HG03460 (cell line): ENCODE measurements at regions not wholly inside any gene's neighbourhood (a gene's known extent, or its start where the extent isn't known, plus 50 kb on each side); places are given as distances from the start of the nearest gene placed in this dataset.

Experiments
- ATAC-seq: cut with Tn5 transposase; IDR thresholded peaks from one replicate; pipeline ENCODE4 v1.9.1; 2021; ENCODE audit not compliant: unreplicated experiment

GRCh38 chr7:69464035-69464434 is 134.2 kb upstream of the AUTS2 start:
- ATAC-seq, result no peak

DNA sequence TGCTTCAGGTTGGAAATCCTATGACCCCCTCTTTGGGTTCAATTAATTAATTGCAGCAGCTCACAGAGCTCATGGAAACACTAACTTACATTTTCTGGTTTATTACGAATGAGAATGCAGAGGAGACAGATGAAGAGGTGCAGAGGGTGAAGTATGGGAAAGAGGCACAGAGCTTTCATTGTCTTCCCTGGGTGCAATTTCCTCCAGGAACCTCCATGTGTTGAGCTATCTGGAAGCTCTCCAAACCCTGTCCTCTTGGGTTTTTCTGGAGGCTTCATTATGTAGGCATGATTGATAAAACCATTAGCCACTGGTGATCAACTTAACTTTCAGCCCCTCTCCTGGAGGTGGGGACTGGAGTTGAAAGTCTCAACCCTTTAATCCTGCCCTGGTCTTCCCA is 133.0 kb upstream of the AUTS2 start:
- ATAC-seq, result no peak

DNA sequence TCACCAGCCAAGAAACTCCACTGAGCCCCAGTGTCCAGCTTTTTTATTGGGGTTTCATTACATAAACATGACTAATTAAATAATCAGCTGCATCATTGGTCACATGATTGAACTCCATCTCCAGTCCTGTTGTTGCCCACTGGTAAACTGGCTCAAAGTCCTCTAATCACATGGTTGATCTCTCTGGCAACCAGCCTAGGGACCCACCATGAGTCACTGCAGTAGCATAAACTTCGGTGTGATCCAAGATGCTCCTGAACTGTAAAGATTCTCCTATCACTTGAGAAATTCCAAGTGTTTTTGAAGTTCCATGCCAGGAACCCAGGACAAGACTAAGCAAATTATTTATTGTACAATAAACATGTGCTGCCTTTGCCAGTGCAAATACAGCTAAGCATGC is 130.4 kb upstream of the AUTS2 start:
- ATAC-seq, result no peak

DNA sequence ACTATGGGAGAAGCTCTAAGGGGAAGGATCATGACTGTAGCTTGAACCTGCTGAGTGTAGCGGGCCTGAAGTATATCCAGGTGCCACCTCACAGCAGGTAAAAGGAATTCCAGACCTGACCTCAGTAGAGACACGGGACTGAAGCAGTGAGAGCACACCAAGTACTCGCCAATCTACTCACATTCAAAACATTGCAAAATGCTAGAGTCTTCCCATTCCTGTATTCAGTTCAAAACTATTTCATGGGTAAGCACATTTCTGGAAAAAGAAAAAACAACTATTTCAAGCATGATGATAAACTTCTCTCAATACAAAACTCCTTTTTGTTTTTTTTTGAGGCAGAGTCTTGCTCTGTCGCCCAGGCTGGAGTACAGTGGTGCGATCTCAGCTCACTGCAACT is 121.9 kb upstream of the AUTS2 start:
- ATAC-seq, result no peak

- ATAC-seq, result no peak
These were observed 115.6 kb upstream of the AUTS2 start for GRCh38 chr7:69482676-69483075.

GRCh38 chr7:69489533-69489932 is 108.7 kb upstream of the AUTS2 start:
- no peak for ATAC-seq

- ATAC-seq, result no peak
These were observed 99.6 kb upstream of the AUTS2 start for GRCh38 chr7:69498671-69499070.

DNA sequence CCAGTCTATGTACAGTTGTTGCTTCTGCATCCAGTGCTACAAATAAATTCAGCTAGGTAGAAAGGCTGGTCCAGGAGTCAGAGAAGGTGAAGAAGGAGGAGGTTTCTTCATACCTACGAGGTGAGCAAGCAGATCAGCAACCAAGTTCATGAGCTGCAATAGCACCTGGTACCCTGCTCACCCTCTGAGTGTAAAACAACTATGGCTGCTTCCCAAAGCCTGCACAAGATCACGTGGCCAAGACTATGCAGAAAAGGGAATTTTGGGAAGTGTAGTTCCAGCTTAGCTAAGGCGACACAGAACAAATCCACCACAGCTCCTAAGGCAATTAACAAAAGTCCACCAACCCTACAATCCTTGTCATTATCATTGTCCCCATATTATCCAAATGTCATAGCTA is 95.9 kb upstream of the AUTS2 start:
- no peak for ATAC-seq

- no peak for ATAC-seq
These were observed 93.4 kb upstream of the AUTS2 start for GRCh38 chr7:69504733-69505420.

DNA sequence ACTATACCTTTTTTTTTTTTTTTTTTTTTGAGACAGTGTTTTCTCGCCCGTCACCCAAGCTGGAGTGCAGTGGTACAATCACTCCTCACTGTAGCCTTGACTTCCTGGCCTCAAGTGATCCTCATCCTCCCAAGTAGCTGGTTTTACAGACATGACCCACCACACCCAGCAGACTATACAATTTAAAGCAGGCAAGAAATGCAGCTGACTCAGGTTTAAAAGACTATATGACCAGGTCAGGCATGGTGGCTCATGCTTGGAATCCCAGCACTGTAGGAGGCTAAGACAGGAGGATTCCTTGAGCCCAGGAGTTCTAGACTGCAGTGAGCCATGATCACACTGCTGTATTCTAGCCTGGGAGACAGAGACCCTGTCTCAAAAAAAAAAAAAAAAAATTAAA is 89.5 kb upstream of the AUTS2 start:
- ATAC-seq, result no peak

GRCh38 chr7:69510114-69510513 is 88.2 kb upstream of the AUTS2 start:
- ATAC-seq, result no peak

DNA sequence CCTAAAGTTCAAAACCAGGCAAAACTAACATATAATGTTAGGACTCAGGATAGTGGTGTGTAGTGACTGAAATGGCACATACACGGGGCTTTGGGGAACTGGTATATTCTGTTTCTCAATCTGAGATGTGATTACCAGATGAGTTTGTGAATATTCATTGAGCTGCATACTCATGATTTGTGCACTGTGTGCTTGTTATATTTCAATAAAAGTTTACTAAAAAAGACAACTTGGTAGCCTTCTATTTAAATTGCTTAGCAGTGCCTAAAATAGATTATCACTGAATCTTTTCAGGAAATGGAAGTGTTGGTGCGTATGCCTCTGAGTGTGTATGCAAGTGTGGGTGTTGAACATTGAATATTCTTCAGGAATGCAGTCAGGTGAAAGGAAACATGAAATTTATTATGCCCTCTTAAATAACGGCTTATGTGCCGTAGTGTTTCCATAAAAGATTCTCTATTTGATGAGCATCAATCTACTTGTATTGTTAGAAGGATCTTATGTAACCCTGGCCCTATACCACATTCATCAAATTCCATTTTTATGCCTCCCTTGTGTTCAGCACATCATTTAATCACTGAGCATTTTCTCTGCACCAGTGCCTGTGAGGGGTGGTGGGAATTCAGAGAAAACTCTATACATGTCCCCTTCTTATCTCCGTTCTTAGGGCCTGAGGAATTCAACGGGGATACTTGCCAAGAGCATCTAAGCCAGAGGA is 82.6 kb upstream of the AUTS2 start:
- no peak for ATAC-seq

DNA sequence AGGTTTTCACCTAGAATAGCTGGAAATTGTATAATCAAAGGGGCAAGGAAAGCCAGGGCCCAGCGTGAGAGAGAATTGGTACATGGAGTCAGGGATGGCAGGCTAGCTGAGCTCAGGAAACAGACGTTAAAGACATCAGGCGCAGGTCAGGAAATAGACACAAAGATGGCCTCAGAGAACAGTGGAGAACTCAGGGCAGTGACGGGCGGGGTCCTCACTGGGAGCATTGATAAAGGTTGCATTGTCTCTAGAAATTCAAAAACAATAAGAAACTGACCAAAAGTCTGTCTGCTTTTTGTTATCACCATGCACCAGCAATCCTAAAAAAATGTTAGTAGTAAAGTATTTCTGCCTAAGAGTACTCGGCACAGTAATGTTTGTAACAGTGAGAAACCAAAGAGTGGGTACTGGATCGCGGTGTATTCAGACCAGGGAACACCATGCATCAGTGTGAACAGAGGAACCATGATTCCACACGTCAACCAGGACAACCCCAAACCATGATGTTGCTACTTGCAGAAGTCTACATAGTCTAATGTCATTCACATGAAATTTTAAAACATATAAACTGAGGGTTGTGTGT is 81.9 kb upstream of the AUTS2 start:
- no peak for ATAC-seq

DNA sequence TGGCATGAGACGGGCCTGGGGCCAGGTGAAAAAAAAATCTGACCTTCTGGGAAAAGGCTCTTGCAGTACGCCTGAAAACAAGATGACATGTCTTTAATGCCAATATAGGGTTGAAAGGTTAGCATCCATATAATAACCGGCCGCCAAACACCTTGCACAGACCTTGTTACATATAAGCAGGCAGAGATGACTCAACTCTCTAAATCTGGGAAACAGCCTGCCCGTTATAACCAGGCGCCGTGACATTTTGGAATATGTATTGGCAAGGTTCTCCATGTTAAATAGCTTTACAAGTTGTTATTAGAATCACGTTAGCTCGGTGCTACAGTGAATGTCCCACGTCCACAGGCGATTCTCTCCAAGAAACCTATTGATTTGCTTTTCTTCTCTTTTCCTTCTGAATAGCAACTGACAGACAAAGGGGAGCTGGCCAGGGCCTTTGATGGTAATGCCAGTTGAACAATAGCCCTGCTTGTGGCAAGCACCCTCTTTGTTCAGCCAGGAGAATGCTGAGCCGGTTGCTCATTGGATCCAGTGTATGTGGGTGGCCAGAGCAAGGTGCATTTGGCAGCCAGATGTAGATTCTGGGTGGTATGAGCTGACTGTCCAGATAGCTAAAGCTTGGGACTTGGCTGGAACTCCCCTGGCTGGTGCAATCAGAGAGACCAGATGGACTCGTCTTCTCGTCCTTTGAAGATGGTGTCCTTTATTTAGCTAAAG is 80.1 kb upstream of the AUTS2 start:
- no peak for ATAC-seq

GRCh38 chr7:69518705-69519077 is 79.6 kb upstream of the AUTS2 start:
- ATAC-seq, result no peak

- ATAC-seq, result no peak
These were observed 71.7 kb upstream of the AUTS2 start for GRCh38 chr7:69526570-69526969.

DNA sequence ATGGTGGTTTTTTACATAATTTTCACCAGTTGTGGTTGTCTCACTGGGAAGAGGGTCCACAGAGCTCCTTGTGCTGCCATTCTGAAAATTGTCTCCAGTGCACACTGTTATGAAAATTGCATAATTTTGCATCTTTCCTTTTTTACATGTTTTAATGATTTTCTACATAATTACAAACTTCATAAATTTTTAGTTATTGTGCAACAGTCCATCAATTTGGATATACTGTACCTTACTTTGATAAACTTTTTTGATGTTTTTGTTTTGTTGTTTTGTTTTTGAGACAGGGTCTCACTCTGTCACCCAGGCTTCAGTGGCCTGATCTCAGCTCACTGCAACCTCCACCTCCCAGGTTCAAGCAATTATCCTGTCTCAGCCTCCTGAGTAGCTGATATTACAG is 70.6 kb upstream of the AUTS2 start:
- no peak for ATAC-seq

DNA sequence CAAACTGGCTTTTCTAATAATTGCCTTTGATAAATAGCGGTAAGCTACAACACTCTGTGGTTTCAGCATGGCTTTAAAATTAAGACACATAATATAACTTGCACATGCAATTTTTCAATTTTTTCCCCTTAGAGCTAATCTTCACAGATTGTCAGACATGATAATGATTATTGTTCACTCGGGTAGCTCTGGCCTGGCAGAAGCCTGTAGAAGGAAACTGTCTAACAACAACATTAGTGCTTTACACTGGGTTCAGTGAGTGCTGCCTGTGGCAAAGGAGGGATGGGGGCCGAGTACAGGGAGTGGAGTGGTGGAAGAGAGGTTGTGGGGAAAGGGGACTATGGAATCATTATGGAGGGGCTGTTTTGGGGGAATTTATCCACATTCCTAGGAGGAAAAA is 67.2 kb upstream of the AUTS2 start:
- no peak for ATAC-seq

GRCh38 chr7:69534461-69535041 is 63.7 kb upstream of the AUTS2 start:
- no peak for ATAC-seq

GRCh38 chr7:69537691-69538090 is 60.6 kb upstream of the AUTS2 start:
- no peak for ATAC-seq

DNA sequence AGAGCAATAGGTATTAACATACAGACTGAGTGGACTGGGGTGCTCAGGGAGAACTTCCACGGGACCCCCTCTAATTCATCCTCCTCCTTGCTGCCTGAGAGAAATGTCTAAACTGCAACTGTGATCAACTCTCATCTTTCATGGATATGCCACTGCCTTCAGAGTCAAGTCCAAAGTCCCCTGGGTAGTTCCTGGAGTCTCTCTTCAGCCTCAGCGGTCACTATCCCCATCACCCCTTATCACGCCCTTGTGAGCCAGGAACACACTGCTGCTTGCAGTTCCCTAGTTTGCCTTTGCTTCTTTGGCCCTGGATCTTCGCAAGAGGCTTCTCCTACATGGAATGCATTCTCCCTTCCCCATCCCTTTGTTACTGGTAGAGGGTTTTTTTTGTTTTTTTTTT is 58.7 kb upstream of the AUTS2 start:
- no peak for ATAC-seq

DNA sequence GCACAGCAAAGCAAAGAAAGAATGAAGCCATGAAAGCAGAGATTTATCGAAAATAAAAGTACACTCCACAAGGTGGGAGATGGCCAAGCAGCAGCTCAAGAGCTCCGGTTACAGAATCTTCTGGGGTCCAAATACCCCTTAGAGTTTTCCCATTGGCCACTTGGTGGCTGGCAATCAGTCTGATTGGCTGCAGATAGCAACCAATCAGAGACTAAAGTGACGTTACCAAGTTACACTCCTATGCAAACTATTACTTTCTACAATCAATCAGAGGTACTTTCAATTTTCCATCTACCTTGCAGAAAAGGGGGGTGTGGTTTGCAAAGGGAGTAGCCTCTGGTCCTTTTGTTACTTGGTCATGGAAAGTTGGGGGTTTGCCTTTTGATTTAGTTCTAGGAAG is 58.0 kb upstream of the AUTS2 start:
- no peak for ATAC-seq
